ENCODE measurements at regions not wholly inside any gene's neighbourhood (a gene's known extent, or its start where the extent isn't known, plus 50 kb on each side); places are given as distances from the start of the nearest gene placed in this dataset.

DNA sequence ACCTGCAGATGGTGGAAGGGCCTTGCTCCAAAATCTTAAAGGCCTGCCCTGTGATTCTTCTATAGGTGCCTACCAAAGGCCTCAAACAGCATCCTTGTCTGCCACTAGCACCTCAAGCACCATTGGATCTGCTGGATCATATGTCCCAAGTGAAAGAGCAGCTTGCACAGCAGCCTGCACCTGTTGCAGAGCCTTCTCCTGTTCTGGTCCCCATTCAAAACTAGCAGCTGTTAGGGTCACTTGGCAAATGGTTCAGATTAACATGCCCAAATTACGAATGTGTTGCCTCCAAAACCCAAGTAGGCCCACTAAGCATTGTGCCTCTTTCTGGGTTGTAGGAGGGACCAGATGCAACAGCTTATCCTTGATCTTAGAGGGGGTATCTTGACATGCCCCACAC lies 99.6 kb upstream of the F13A1 start (continued):
- TF ChIP-seq, protein P1, sequence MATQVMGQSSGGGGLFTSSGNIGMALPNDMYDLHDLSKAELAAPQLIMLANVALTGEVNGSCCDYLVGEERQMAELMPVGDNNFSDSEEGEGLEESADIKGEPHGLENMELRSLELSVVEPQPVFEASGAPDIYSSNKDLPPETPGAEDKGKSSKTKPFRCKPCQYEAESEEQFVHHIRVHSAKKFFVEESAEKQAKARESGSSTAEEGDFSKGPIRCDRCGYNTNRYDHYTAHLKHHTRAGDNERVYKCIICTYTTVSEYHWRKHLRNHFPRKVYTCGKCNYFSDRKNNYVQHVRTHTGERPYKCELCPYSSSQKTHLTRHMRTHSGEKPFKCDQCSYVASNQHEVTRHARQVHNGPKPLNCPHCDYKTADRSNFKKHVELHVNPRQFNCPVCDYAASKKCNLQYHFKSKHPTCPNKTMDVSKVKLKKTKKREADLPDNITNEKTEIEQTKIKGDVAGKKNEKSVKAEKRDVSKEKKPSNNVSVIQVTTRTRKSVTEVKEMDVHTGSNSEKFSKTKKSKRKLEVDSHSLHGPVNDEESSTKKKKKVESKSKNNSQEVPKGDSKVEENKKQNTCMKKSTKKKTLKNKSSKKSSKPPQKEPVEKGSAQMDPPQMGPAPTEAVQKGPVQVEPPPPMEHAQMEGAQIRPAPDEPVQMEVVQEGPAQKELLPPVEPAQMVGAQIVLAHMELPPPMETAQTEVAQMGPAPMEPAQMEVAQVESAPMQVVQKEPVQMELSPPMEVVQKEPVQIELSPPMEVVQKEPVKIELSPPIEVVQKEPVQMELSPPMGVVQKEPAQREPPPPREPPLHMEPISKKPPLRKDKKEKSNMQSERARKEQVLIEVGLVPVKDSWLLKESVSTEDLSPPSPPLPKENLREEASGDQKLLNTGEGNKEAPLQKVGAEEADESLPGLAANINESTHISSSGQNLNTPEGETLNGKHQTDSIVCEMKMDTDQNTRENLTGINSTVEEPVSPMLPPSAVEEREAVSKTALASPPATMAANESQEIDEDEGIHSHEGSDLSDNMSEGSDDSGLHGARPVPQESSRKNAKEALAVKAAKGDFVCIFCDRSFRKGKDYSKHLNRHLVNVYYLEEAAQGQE (IDR thresholded peaks at IDR 0.05): no peak
- TF ChIP-seq JUND (IDR thresholded peaks at IDR 0.05): no peak
- TF ChIP-seq EGR1 (IDR thresholded peaks at IDR 0.05; ENCODE audit: low read depth in 2 of 2): no peak
- TF ChIP-seq YY1 (IDR thresholded peaks at IDR 0.05): no peak
- TF ChIP-seq RXRA (IDR thresholded peaks at IDR 0.05): no peak
- TF ChIP-seq NR2F2 (IDR thresholded peaks at IDR 0.05): no peak
- no peak for TF ChIP-seq HNF4A (conservative IDR thresholded peaks at IDR 0.05)
- no peak for TF ChIP-seq FOXA2 (IDR thresholded peaks at IDR 0.05)
- no peak for TF ChIP-seq SP1 (IDR thresholded peaks at IDR 0.05)
- TF ChIP-seq, protein P2, sequence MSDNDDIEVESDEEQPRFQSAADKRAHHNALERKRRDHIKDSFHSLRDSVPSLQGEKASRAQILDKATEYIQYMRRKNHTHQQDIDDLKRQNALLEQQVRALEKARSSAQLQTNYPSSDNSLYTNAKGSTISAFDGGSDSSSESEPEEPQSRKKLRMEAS (IDR thresholded peaks at IDR 0.05): no peak
- no peak for TF ChIP-seq GABPA (IDR thresholded peaks at IDR 0.05 in 1 of 2, conservative IDR thresholded peaks at IDR 0.05 in 1 of 2)
- no peak for TF ChIP-seq TAF1 (conservative IDR thresholded peaks at IDR 0.05)
- TF ChIP-seq FOXA1 (IDR thresholded peaks at IDR 0.05): no peak
- TF ChIP-seq, protein P3, sequence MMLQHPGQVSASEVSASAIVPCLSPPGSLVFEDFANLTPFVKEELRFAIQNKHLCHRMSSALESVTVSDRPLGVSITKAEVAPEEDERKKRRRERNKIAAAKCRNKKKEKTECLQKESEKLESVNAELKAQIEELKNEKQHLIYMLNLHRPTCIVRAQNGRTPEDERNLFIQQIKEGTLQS (IDR thresholded peaks at IDR 0.05): no peak

DNA sequence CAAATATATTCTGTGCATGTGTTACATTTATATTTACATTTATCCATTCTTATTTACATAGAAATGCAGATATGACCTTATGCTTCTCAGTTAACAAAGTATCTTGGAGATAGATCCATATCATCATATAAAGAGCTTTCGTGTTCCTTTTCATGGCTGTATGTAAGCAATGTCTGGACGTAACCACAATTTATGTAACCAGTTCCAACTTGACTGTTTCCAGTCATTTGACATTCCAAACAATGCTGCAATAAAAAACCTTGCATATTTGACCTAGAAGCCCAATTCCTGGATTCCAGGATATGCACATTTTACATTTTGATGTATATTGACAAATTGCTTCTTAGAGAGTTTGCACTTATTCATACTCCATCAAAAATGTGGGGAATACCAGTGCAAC lies 113.7 kb upstream of the F13A1 start:
- H3K4me3 ChIP-seq (ENCODE audit: low read depth in 1 of 3, low read length in 3 of 3): no peak overlapping the region
- H3K27me3 ChIP-seq (ENCODE audit: control insufficient read depth in 4 of 4, insufficient read depth in 4 of 4, low read length in 3 of 4): no peaks in the 10 kb centered on the region
- 84% methylated on average over 2 of the region's 2 CpGs for WGBS
- TF ChIP-seq, protein P3 (IDR thresholded peaks at IDR 0.05): no peak
- TF ChIP-seq, protein P2 (IDR thresholded peaks at IDR 0.05): no peak
- no peak for TF ChIP-seq HNF4A (conservative IDR thresholded peaks at IDR 0.05)
- TF ChIP-seq JUND (IDR thresholded peaks at IDR 0.05): no peak
- TF ChIP-seq EGR1 (IDR thresholded peaks at IDR 0.05; ENCODE audit: low read depth in 2 of 2): no peak
- no peak for TF ChIP-seq RXRA (IDR thresholded peaks at IDR 0.05)
- TF ChIP-seq, protein P4, sequence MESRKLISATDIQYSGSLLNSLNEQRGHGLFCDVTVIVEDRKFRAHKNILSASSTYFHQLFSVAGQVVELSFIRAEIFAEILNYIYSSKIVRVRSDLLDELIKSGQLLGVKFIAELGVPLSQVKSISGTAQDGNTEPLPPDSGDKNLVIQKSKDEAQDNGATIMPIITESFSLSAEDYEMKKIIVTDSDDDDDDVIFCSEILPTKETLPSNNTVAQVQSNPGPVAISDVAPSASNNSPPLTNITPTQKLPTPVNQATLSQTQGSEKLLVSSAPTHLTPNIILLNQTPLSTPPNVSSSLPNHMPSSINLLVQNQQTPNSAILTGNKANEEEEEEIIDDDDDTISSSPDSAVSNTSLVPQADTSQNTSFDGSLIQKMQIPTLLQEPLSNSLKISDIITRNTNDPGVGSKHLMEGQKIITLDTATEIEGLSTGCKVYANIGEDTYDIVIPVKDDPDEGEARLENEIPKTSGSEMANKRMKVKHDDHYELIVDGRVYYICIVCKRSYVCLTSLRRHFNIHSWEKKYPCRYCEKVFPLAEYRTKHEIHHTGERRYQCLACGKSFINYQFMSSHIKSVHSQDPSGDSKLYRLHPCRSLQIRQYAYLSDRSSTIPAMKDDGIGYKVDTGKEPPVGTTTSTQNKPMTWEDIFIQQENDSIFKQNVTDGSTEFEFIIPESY (IDR thresholded peaks at IDR 0.05): no peak
- TF ChIP-seq YY1 (IDR thresholded peaks at IDR 0.05): no peak
- no peak for TF ChIP-seq GABPA (IDR thresholded peaks at IDR 0.05 in 1 of 2, conservative IDR thresholded peaks at IDR 0.05 in 1 of 2)
- TF ChIP-seq HNF4G (IDR thresholded peaks at IDR 0.05): no peak
- TF ChIP-seq, protein P1 (IDR thresholded peaks at IDR 0.05): no peak
- no peak for DNase-seq (ENCODE audit: low spot score)
- H3K9me3 ChIP-seq (ENCODE audit: control insufficient read depth in 4 of 4, low read length in 3 of 4): no peaks in the 10 kb centered on the region
- no peaks in the 10 kb centered on the region for H3K4me1 ChIP-seq (ENCODE audit: control insufficient read depth in 4 of 4, insufficient read depth in 4 of 4, low read length in 3 of 4)
- no peaks in the 10 kb centered on the region for H3K36me3 ChIP-seq (ENCODE audit: control insufficient read depth in 4 of 4, insufficient read depth in 3 of 4, low read depth in 1 of 4, low read length in 3 of 4)
- H3K9ac ChIP-seq (ENCODE audit: low read depth in 1 of 2, low read length in 2 of 2): no peak overlapping the region
- H3K27ac ChIP-seq (ENCODE audit: low read depth in 1 of 2, low read length in 2 of 2): no peak overlapping the region

All from liver (tissue), 7 donors.